ENCODE measurements at regions not wholly inside any gene's neighbourhood (a gene's known extent, or its start where the extent isn't known, plus 50 kb on each side); places are given as distances from the start of the nearest gene placed in this dataset.

GRCh38 chr6:49038294-49038822 is 424.7 kb downstream of the MMUT start:
- TF ChIP-seq CTCF (IDR thresholded peaks at IDR 0.05; ENCODE audit: insufficient read depth, low read length, poor library complexity, severe bottlenecking): no peak

GRCh38 chr6:49030251-49031020 is 432.6 kb downstream of the MMUT start:
- Histone ChIP-seq H3K27me3 (ENCODE audit: low read length) (no peaks in the 10 kb centered on the region), H2AFZ (ENCODE audit: low read depth, low read length, severe bottlenecking) (no peak overlapping the region), H3F3A (ENCODE audit: insufficient read depth) (no peaks in the 10 kb centered on the region), H3K9ac (ENCODE audit: low read length) (no peak overlapping the region), H3K4me2 (ENCODE audit: low read depth, low read length, poor library complexity, severe bottlenecking) (no peak overlapping the region), H3K36me3 (ENCODE audit: low read length) (no peaks in the 10 kb centered on the region), H3K27ac (ENCODE audit: low read depth, low read length) (no peak overlapping the region), H3K79me2 (ENCODE audit: insufficient read depth, low read length) (no peaks in the 10 kb centered on the region), H3K4me3 (ENCODE audit: insufficient read depth, low read length, poor library complexity, severe bottlenecking) (no peak overlapping the region), H3K9me2 (replicated peaks; ENCODE audit: insufficient read depth, low read length) (no peaks in the 10 kb centered on the region), H4K20me1 (ENCODE audit: low read depth, low read length) (no peaks in the 10 kb centered on the region), H3K9me3 (ENCODE audit: insufficient read depth, low read length) (0 out of 2 replicates have a peak, but pooled peaks cover 3% of the 10 kb centered on the region)
- TF ChIP-seq EZH2phosphoT487 (conservative IDR thresholded peaks at IDR 0.05; ENCODE audit: low read length): no peak
- TF ChIP-seq CTCF (IDR thresholded peaks at IDR 0.05; ENCODE audit: insufficient read depth, low read length, poor library complexity, severe bottlenecking): no peak

More at GRCh38 chr6:49038294-49038822, 424.7 kb downstream of the MMUT start:
- no peaks in the 10 kb centered on the region for H3K9me2 ChIP-seq (replicated peaks; ENCODE audit: insufficient read depth, low read length)
- no peak overlapping the region for H3K9ac ChIP-seq (ENCODE audit: low read length)
- no peaks in the 10 kb centered on the region for H4K20me1 ChIP-seq (ENCODE audit: low read depth, low read length)
- H3K27me3 ChIP-seq (ENCODE audit: low read length): no peaks in the 10 kb centered on the region
- H2AFZ ChIP-seq (ENCODE audit: low read depth, low read length, severe bottlenecking): no peak overlapping the region
- H3K4me3 ChIP-seq (ENCODE audit: insufficient read depth, low read length, poor library complexity, severe bottlenecking): no peak overlapping the region
- H3F3A ChIP-seq (ENCODE audit: insufficient read depth): no peaks in the 10 kb centered on the region
- H3K79me2 ChIP-seq (ENCODE audit: insufficient read depth, low read length): no peaks in the 10 kb centered on the region
- H3K4me2 ChIP-seq (ENCODE audit: low read depth, low read length, poor library complexity, severe bottlenecking): no peak overlapping the region
- no peaks in the 10 kb centered on the region for H3K9me3 ChIP-seq (ENCODE audit: insufficient read depth, low read length)
- no peak overlapping the region for H3K27ac ChIP-seq (ENCODE audit: low read depth, low read length)
- no peaks in the 10 kb centered on the region for H3K36me3 ChIP-seq (ENCODE audit: low read length)

- H3K9me3 ChIP-seq (ENCODE audit: insufficient read depth, low read length): 0 out of 2 replicates have a peak, but pooled peaks cover 6% of the 10 kb centered on the region
- no peak overlapping the region for H3K4me2 ChIP-seq (ENCODE audit: low read depth, low read length, poor library complexity, severe bottlenecking)
- H3K36me3 ChIP-seq (ENCODE audit: low read length): no peaks in the 10 kb centered on the region
- H3K9ac ChIP-seq (ENCODE audit: low read length): no peak overlapping the region
- no peaks in the 10 kb centered on the region for H4K20me1 ChIP-seq (ENCODE audit: low read depth, low read length)
- no peak overlapping the region for H2AFZ ChIP-seq (ENCODE audit: low read depth, low read length, severe bottlenecking)
- no peaks in the 10 kb centered on the region for H3K27me3 ChIP-seq (ENCODE audit: low read length)
- no peak overlapping the region for H3K4me3 ChIP-seq (ENCODE audit: insufficient read depth, low read length, poor library complexity, severe bottlenecking)
- TF ChIP-seq EZH2phosphoT487 (conservative IDR thresholded peaks at IDR 0.05; ENCODE audit: low read length) (no peak), CTCF (IDR thresholded peaks at IDR 0.05; ENCODE audit: insufficient read depth, low read length, poor library complexity, severe bottlenecking) (no peak)
- no peaks in the 10 kb centered on the region for H3F3A ChIP-seq (ENCODE audit: insufficient read depth)
- no peaks in the 10 kb centered on the region for H3K79me2 ChIP-seq (ENCODE audit: insufficient read depth, low read length)
- no peaks in the 10 kb centered on the region for H3K9me2 ChIP-seq (replicated peaks; ENCODE audit: insufficient read depth, low read length)
- no peak overlapping the region for H3K27ac ChIP-seq (ENCODE audit: low read depth, low read length)
These were observed 435.4 kb downstream of the MMUT start for GRCh38 chr6:49027644-49028043.
